ENCODE measurements at regions not wholly inside any gene's neighbourhood (a gene's known extent, or its start where the extent isn't known, plus 50 kb on each side); places are given as distances from the start of the nearest gene placed in this dataset.

GRCh38 chr2:9722451-9722850 lies 91.7 kb upstream of the YWHAQ start:
- no peak for TF ChIP-seq POLR2A (IDR thresholded peaks at IDR 0.05; ENCODE audit: borderline replicate concordance, extremely low read depth, insufficient read depth, insufficient read length)
- TF ChIP-seq ELF1 (IDR thresholded peaks at IDR 0.05; ENCODE audit: borderline replicate concordance, low read depth), result no peak
- TF ChIP-seq SRF (IDR thresholded peaks at IDR 0.05; ENCODE audit: low read depth), result no peak
- no peak for TF ChIP-seq POLR2AphosphoS5 (IDR thresholded peaks at IDR 0.05; ENCODE audit: low read depth, low read length)
- TF ChIP-seq REST (IDR thresholded peaks at IDR 0.05; ENCODE audit: low read depth), result no peak

Data from HCT116 (cell line).